Stimulated activated effector memory CD8-positive, alpha-beta T cell treated with anti-CD3 and anti-CD28 coated beads, Interleukin-12 subunit alpha, Interleukin-12 subunit beta, amount 100 ng/mL, for 72 hours (primary cell): ENCODE measurements at regions not wholly inside any gene's neighbourhood (a gene's known extent, or its start where the extent isn't known, plus 50 kb on each side); places are given as distances from the start of the nearest gene placed in this dataset.
"Not testable (repeated sequence)": the region's sequence is repeated elsewhere in the genome, so short reads cannot be mapped to it uniquely, and the experiment has no call there.

Source experiments
- ATAC-seq: fragments of 150-1000 bp; cut with Tn5 transposase; 2 replicates; pipeline ENCODE4 v1.10.0; 2021
- DNase-seq, 2 donors: peaks; one replicate each; pipeline ENCODE4 v3.0.0; 2021 to 2022; ENCODE audit warnings: low spot score in 2 of 2
- H3K27ac Mint-ChIP-seq: one replicate; pipeline ENCODE4 v1.8.0; 2022; ENCODE audit warnings: mild to moderate bottlenecking, mixed read lengths
- H3K36me3 Mint-ChIP-seq: one replicate; pipeline ENCODE4 v1.8.0; 2022; ENCODE audit warnings: mild to moderate bottlenecking, mixed read lengths
- H3K4me1 Mint-ChIP-seq: one replicate; pipeline ENCODE4 v1.8.0; 2022; ENCODE audit warnings: mixed read lengths
- H3K4me3 Mint-ChIP-seq: one replicate; pipeline ENCODE4 v1.8.0; 2022; ENCODE audit warnings: mild to moderate bottlenecking, mixed read lengths
- H3K9me3 Mint-ChIP-seq: one replicate; pipeline ENCODE4 v1.8.0; 2022; ENCODE audit warnings: mixed read lengths

DNA sequence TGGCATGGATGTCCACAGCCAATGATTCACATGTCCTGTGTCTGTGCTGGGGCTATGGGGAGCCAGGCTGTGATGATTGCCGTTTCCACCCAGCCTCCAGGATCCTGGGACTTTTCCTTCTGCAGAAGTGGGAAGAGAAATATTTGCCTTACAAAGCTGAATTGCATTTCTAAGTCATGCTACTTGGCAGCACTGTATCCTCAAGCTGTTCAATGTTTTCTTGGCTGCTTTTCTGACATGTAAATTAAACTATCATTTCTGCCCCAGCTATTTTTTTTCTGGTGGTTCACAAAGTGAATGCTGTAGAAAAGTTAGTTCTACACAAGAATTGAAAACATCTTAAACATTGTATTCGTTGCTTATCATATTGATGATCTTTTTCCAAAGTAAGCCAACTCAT, 51.9 kb upstream of the TCERG1L start:
- Mint-ChIP-seq H3K9me3 (peaks cover 26% of the 10 kb centered on the region), H3K4me3 (no peak overlapping the region), H3K27ac (no peak overlapping the region), H3K4me1 (no peaks in the 10 kb centered on the region), H3K36me3 (no peaks in the 10 kb centered on the region)
- no peak for DNase-seq
- ATAC-seq, result no peak

DNA sequence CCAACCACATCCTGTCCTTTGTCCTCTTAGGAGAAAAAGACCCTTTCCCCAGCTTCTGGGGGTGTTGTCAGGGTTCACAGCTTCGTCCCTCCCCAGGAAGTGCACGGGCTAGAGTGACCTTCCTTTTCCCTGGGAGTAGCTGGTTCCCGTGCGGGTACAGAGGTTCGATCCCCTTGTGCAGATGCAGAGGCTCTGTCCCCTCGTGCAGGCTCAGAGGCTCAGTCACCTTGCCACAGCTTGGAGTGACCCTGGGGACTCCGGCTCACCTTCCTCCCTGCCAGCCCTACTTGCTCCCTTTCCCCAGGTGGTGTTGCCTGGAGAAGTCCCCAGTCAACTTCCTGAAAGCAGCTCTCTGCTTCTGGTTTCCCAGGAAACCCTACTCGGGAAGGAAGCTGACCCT, 60.0 kb upstream of the TCERG1L start:
- Mint-ChIP-seq H3K4me3 (no peak overlapping the region), H3K4me1 (peaks cover 3% of the 10 kb centered on the region), H3K36me3 (peaks cover 4% of the 10 kb centered on the region), H3K9me3 (peaks cover 18% of the 10 kb centered on the region), H3K27ac (no peak overlapping the region)
- DNase-seq, result no peak
- ATAC-seq, result no peak

DNA sequence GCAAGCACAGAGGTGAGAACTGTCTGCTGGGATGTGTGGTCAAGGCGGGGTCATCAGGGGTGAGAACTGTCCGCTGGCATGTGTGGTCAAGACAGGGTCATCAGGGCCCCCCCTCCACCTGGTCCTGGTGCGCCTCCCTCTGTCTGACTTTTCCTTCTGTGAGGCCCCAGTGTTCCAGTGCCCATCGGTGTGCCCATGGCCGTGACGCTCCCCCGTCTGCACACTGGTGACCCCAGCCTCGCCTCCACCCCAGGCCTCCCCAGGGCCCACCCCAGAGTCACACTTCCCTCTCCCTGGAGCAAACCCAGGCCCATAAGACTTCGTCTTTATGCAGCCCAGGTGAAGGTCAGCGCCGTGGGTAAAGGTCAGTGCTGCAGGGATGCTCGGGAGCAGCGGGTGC, 70.1 kb upstream of the TCERG1L start:
- ATAC-seq (peak; percentile 38), DNase-seq (no peak)
- H3K36me3 Mint-ChIP-seq, result peaks cover under 1% of the 10 kb centered on the region
- H3K9me3 Mint-ChIP-seq, result peaks cover 7% of the 10 kb centered on the region
- no peak overlapping the region for H3K27ac Mint-ChIP-seq
- H3K4me3 Mint-ChIP-seq, result no peak overlapping the region
- peaks cover 1% of the 10 kb centered on the region for H3K4me1 Mint-ChIP-seq

DNA sequence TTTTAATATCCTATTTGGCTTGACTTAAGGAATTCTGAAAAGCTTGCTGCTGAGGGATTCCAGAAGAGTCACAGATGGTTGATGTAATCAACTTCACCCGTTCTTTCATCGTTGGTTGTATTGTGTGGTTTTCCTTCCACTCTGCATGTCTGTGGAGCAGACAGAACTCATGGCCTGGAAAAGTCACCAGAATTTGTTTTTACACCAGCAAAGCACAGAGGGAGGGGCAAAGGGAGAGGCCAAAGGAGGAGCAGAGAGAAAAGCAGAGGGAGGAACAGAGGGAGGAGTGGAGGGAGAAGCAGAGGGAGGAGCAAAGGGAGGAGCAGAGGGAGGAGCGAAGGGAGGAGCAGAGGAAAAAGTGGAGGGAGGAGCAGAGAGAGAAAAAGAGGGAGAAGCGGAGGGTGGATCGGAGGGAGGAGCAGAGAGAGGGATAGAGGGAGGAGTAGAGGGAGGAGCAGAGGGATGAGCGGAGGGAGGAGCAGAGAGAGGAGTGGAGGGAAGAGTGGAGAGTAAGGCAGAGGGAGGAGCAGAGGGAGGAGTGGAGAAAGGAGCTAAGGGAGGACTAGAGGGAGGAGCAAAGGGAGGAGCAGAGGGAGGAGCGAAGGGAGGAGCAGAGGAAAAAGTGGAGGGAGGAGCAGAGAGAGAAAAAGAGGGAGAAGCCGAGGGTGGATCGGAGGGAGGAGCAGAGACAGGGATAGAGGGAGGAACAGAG, 73.8 kb upstream of the TCERG1L start:
- not testable (repeated sequence) for DNase-seq, H3K4me3 Mint-ChIP-seq, H3K36me3 Mint-ChIP-seq, H3K4me1 Mint-ChIP-seq, H3K27ac Mint-ChIP-seq, H3K9me3 Mint-ChIP-seq, ATAC-seq

DNA sequence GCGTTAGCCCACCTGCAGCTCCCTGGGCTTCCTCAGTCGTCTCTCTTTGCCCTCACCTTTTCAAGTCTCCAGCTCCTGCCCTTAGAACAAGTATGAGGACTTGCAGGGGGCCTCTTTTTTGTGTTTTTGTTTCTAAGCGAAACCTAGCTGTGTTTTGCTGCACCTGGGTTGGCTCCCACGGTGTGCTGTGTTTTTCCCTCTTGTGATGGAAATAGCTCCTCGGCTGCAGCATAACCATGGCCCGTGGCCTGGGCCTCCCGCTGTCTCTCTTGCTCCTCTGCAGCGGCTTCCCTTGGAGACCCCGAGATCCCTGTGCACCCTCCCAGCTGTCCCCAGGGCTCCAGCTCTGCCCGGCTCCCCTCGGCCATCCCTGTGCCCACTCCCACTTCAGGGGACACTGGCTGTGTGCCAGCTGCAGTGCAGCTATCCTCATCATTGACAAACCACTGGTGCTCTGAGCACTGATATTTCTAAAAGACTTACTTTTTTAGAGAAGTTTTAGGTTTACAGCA, 75.6 kb upstream of the TCERG1L start:
- Mint-ChIP-seq H3K36me3 (no peaks in the 10 kb centered on the region), H3K4me3 (no peak overlapping the region), H3K4me1 (no peaks in the 10 kb centered on the region), H3K9me3 (peaks cover 7% of the 10 kb centered on the region), H3K27ac (no peak overlapping the region)
- no peak for DNase-seq
- no peak for ATAC-seq

DNA sequence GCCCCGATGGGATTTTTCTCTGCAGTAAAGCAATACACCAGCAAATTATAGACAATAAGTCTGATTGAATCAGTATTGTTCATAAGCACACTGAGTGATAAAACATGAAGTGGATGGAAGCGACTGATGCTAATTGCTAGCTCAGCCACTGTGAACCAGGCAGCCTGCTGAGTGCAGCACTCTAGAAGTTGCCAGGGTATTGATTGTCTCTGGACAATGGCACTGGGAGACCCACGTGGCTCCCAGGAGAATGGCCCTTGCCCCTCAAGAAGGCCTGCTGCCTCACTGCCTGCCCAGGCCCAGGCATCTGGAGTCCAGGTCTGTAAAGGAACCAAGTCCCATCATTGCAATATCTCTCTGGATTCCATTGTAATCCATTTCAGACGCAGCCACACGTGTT, 80.4 kb upstream of the TCERG1L start:
- no peaks in the 10 kb centered on the region for H3K4me1 Mint-ChIP-seq
- ATAC-seq (no peak), DNase-seq (no peak)
- H3K36me3 Mint-ChIP-seq, result no peaks in the 10 kb centered on the region
- H3K4me3 Mint-ChIP-seq, result no peak overlapping the region
- H3K9me3 Mint-ChIP-seq, result peaks cover 9% of the 10 kb centered on the region
- H3K27ac Mint-ChIP-seq, result no peak overlapping the region

DNA sequence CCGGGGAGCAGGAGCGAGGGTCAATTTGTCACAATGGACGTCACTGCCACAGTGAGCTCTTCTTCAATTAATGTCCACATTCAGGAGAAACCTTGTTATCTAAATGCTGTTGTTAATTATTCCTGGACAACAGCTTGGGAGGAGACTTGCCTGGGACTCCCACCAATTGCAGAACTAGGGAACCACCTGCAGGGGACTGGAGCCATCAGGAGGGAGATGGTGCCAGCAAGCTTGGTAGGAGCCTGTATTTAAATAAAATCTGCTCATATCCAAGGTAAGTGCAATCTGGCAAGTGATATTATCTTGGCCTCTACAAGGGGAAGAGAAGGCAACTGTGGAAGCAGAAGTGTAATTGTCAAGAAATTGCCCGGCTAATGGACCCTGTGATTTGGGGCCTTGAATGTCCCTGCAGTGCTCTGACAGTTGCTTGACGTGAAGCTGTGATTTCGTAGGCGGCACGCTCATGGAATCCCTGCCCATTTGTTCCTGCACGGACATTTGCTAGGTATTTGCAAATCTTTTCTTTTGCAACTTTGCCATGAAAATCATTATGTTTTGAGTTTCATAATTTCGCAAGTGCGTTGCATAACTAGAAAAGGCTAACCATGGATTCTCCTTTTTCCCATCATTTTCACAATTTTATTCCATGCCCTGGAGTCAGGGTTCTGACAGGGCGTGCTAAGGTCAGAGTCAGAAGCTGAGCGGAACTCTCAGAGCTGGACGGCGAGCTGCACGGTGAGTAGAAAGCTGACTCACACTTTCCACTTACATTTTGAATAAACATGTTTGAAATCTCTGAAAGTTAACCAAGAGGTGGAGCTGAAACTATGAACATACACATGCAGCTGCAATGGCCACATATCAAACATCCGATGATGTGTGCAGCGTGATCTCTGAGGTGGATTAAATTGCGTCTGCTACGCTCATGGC, 84.9 kb upstream of the TCERG1L start:
- no peak for ATAC-seq
- peaks cover 9% of the 10 kb centered on the region for H3K9me3 Mint-ChIP-seq
- no peak for DNase-seq
- H3K4me1 Mint-ChIP-seq, result no peaks in the 10 kb centered on the region
- H3K4me3 Mint-ChIP-seq, result no peak overlapping the region
- H3K36me3 Mint-ChIP-seq, result no peaks in the 10 kb centered on the region
- no peak overlapping the region for H3K27ac Mint-ChIP-seq

DNA sequence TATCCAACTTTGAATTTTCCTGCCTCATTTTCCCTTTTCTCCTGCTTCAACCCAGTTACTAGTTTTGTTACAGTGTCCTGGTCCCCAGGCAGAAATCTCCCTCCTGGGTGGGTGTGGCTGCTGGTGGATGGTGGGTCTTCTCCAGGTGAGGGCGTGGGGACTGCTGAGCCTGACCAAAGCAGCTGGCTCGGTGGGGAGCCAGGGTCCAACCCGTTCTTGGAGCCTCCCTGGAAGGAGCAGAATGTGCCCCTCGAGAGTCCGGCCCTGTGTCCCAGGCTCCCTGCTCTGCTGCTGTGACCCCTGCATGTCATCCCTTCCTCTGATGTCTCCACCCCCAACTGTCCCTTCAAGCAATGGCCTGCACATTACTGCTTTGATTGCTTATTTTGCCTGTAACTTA, 86.6 kb upstream of the TCERG1L start:
- Mint-ChIP-seq H3K27ac (no peak overlapping the region), H3K9me3 (peaks cover 6% of the 10 kb centered on the region), H3K4me1 (no peaks in the 10 kb centered on the region), H3K36me3 (no peaks in the 10 kb centered on the region), H3K4me3 (no peak overlapping the region)
- DNase-seq (no peak), ATAC-seq (no peak)

DNA sequence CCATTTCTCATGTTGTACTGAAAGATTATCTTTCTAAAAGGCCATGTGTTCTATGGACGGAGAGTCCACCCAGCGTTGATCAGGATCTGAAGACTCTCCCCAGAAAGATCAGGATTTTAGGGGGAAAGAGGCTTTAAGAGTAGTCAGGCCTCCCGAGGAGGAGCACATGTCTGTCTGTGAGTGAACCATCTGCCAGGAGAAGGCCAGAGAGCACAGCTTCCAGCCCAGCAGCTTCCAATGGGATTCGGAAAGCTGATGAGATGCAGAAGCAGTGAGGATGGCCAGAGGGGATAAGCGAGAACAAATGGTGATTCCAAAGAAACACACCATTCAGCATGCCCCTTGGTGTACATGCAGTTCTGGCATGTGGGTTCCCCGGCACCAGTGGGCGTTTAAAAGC, 88.5 kb upstream of the TCERG1L start:
- Mint-ChIP-seq H3K4me3 (no peak overlapping the region), H3K9me3 (no peaks in the 10 kb centered on the region), H3K27ac (no peak overlapping the region), H3K4me1 (no peaks in the 10 kb centered on the region), H3K36me3 (no peaks in the 10 kb centered on the region)
- DNase-seq, result no peak
- no peak for ATAC-seq

DNA sequence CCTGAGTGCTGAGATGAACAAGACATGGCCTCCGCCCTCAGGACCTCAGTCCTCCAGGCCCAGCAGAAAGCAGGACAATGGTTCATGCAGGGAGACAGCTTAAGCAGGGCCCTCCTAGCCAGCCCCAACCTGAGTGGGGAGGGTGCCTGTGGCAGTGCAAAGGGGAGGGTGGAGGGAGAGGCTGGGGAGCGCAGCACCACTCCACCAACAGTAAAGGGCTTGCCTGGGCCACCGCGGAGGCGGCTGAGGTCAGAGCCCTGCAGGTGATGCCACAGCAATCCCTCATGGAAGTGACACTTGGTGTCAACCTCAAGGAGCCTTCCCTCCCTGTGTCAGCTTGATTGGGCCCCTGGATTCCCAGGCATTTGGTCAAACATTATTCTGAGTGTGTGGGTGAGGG, 89.0 kb upstream of the TCERG1L start:
- ATAC-seq (peak; percentile 31), DNase-seq (no peak)
- no peak overlapping the region for H3K27ac Mint-ChIP-seq
- H3K4me1 Mint-ChIP-seq, result no peaks in the 10 kb centered on the region
- H3K4me3 Mint-ChIP-seq, result no peak overlapping the region
- no peaks in the 10 kb centered on the region for H3K36me3 Mint-ChIP-seq
- no peaks in the 10 kb centered on the region for H3K9me3 Mint-ChIP-seq

DNA sequence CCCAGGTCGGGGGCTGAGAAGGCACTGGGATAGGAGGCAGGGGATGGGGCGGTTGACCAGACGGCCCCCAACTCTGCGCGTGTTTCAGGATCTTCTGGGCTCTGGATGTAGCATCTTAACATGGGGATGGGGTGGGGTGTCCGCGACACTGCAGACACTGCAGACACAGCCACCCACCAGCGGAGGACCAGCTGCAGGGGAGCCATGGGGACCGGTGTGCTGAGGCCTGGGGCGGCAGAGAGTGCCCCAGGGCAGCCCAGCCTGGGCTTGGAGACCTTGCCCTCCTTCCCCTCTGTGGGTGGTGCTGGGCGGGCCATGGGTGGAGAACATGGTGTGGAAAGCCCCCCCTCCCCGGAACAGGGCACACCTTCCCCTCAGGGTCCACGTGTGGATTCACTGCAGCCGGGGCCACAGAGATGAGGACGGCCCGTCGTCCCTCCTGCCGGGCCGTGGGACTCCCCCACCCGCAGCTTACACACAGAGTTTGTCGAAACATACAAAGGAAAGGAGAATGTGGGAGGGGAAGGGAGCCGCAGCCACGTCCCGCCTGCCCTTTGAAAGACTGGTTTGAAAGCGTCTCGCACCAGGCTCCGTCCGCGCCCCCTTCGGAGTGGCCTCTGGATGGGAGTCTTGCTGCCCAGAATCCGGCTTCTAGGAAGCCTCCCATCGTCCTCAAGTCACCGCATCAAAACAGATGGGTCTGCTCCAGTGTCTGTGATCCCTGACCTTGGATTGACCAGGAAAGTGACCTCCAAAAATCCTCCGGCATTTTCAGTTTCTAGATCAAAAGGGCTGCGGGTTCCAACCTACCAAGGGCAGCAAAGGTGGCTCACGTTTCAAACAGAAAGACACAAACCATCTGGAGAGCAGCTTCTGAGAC, 91.5 kb upstream of the TCERG1L start:
- no peaks in the 10 kb centered on the region for H3K9me3 Mint-ChIP-seq
- H3K27ac Mint-ChIP-seq, result no peak overlapping the region
- no peak overlapping the region for H3K4me3 Mint-ChIP-seq
- no peaks in the 10 kb centered on the region for H3K4me1 Mint-ChIP-seq
- no peaks in the 10 kb centered on the region for H3K36me3 Mint-ChIP-seq
- ATAC-seq, result no peak
- DNase-seq, result no peak

DNA sequence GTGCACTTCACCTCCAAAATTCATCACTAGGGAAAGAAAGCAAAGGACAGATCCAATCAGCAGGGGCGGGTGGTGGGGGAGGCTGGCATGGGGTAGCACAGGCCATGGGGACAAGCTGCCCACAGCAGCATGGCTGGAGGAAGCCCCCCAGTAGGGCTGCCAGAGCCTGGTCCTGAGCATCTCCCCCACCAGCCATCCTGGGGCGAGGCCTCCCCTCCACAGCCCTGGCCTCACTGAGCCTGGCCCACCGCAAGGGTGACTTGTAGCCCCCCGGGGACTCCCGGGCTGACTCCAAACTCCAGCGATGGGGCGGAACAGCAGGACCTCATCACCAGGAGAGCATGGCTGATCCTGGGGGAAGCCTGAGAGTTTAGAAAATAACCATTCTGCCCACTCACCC, 92.4 kb upstream of the TCERG1L start:
- no peak overlapping the region for H3K27ac Mint-ChIP-seq
- ATAC-seq, result no peak
- H3K4me1 Mint-ChIP-seq, result no peaks in the 10 kb centered on the region
- H3K9me3 Mint-ChIP-seq, result no peaks in the 10 kb centered on the region
- H3K36me3 Mint-ChIP-seq, result no peaks in the 10 kb centered on the region
- no peak overlapping the region for H3K4me3 Mint-ChIP-seq
- DNase-seq, result no peak

DNA sequence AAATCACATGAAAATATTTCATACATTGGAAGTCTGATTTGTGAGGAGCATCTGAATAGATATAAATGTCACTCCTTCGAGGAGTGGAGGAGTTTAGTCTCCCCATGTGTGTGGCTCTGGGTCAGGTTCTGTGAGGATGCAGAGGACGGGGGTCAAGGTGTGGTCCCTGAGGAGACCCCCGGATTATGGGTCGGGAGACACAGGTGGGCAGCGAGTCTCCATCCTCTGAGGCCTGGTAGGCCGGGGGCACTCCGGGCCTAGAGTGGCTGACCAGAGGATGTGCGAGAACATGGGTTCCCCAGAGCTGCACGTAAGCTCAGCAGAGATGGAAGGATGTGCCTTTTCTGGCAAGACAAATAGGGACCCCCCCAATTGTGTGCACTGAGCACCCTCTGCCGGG, 93.4 kb upstream of the TCERG1L start:
- H3K9me3 Mint-ChIP-seq, result no peaks in the 10 kb centered on the region
- no peak for DNase-seq
- no peak for ATAC-seq

DNA sequence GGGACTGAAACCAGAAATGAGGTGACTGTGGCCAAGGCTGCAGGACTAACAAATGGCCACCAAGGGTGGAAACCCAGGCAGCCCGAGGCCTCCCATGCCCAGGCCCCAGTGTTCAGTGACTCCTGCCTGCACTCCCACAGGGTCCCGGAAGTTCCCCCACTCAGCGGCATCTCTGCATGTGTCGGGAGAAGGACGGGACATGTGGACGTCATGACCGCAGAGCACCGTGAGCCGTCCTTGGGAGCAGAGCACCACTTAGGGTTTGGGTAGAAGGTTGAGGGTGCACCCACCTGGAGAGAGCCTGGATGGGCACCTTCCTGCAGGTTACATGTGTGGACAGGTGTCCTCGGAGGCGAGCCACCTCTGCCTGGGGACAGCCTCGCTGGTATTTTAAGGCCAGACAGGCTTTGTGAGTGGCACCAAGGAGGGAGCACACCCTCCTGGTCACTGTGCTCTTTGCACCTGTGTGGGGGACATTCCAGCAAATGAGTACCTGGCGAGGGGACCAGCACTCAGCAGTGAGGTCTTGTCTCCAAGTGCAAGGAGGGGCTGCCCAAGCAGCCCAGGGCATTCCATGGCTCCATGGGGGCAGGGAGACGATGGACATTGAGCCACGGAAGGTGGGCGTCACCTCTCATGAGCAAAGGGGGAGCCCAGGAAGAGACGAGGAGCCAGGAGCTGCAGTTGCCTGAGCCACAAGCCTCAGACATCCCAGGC, 95.3 kb upstream of the TCERG1L start:
- no peak for DNase-seq
- Mint-ChIP-seq H3K4me3 (no peak overlapping the region), H3K4me1 (no peaks in the 10 kb centered on the region), H3K36me3 (no peaks in the 10 kb centered on the region), H3K27ac (no peak overlapping the region), H3K9me3 (peaks cover 3% of the 10 kb centered on the region)
- no peak for ATAC-seq

More for the DNA sequence above, 93.4 kb upstream of the TCERG1L start:
- Mint-ChIP-seq H3K36me3 (no peaks in the 10 kb centered on the region), H3K4me3 (no peak overlapping the region), H3K27ac (no peak overlapping the region), H3K4me1 (no peaks in the 10 kb centered on the region)

DNA sequence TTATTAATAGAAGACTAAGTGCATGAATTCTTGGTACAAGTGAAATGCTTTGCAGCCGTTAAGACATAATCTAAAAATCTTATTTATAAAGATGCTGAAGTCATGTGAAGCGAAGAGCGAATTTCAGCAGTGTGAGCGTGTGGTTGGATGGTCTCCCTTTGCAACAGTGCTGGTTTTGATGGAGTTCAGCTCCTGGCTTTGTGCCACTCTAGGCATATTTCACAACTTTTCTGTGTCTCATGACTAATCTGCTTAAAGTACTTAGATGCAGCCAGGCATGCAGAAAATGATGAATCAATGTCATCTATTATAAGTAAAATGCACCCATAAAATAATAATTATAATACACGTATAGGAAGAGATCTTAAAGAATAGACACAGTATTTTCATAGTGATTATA, 107.2 kb upstream of the TCERG1L start:
- ATAC-seq, result no peak
- H3K27ac Mint-ChIP-seq, result no peak overlapping the region
- no peak overlapping the region for H3K4me3 Mint-ChIP-seq
- no peaks in the 10 kb centered on the region for H3K36me3 Mint-ChIP-seq
- H3K4me1 Mint-ChIP-seq, result no peaks in the 10 kb centered on the region
- peaks cover 8% of the 10 kb centered on the region for H3K9me3 Mint-ChIP-seq
- DNase-seq, result no peak
